Common myeloid progenitor, CD34-positive (primary cell): ENCODE measurements at regions not wholly inside any gene's neighbourhood (a gene's known extent, or its start where the extent isn't known, plus 50 kb on each side); places are given as distances from the start of the nearest gene placed in this dataset.
"Not testable (repeated sequence)": the region's sequence is repeated elsewhere in the genome, so short reads cannot be mapped to it uniquely, and the experiment has no call there.

Experiments
- CTCF ChIA-PET: fragments of 350-600 bp; sonication (Branson Sonifier 250); formaldehyde crosslinking; loops from one replicate; lab custom pipeline; 2021; ENCODE audit warnings: antibody characterized with exemption; lab: Charles Lee
- POLR2A ChIA-PET: fragments of 350-600 bp; sonication (Branson Sonifier 250); formaldehyde crosslinking; loops from one replicate; lab custom pipeline; 2021; ENCODE audit warnings: antibody characterized with exemption; lab: Charles Lee
- DNase-seq, 3 donors: peaks; one replicate each; pipeline versions ENCODE4 v3.0.0 to v3.0.0-alpha.2; 2013
- H3K27ac ChIP-seq, 2 experiments: 1 replicate in 1 of 2; 2 replicates in 1 of 2; pipeline ENCODE4 v1.7.0; 2013; ENCODE audit warnings: inconsistent platforms in 2 of 2, low read length in 2 of 2, mild to moderate bottlenecking in 2 of 2, low read depth in 1 of 2, moderate library complexity in 1 of 2; ENCODE audit not compliant: severe bottlenecking in 2 of 2, insufficient read depth in 1 of 2, poor library complexity in 1 of 2
- H3K27me3 ChIP-seq, 5 experiments: replicated peaks in 2 of 5; 1 replicate in 3 of 5; 2 replicates in 2 of 5; pipeline versions ENCODE4 v1.6.1 to v1.7.0; 2013; ENCODE audit warnings: low read length in 4 of 5, mild to moderate bottlenecking in 2 of 5, moderate library complexity in 2 of 5, inconsistent platforms in 1 of 5; ENCODE audit not compliant: insufficient read depth in 5 of 5, control insufficient read depth in 4 of 5
- H3K36me3 ChIP-seq, 4 experiments: 1 replicate in 2 of 4; 2 replicates in 2 of 4; pipeline versions ENCODE4 v1.6.1 to v1.7.0; 2013; ENCODE audit warnings: low read length in 3 of 4, control low read depth in 1 of 4, mild to moderate bottlenecking in 1 of 4; ENCODE audit not compliant: control insufficient read depth in 4 of 4, insufficient read depth in 4 of 4
- H3K4me1 ChIP-seq, 4 experiments: 1 replicate in 3 of 4; 2 replicates in 1 of 4; pipeline versions ENCODE4 v1.6.1 to v1.7.1; 2013; ENCODE audit warnings: low read length in 3 of 4, mild to moderate bottlenecking in 3 of 4, control low read depth in 1 of 4, inconsistent platforms in 1 of 4, moderate library complexity in 1 of 4; ENCODE audit not compliant: control insufficient read depth in 4 of 4, insufficient read depth in 4 of 4; ENCODE audit errors: control extremely low read depth in 1 of 4
- H3K4me3 ChIP-seq, 7 experiments: 1 replicate in 4 of 7; 2 replicates in 3 of 7; pipeline versions ENCODE4 v1.5.1 to v1.7.0; 2013; ENCODE audit warnings: mild to moderate bottlenecking in 7 of 7, low read length in 6 of 7, moderate library complexity in 6 of 7, inconsistent platforms in 2 of 7, low read depth in 2 of 7, control low read depth in 1 of 7; ENCODE audit not compliant: insufficient read depth in 4 of 7, control insufficient read depth in 1 of 7; ENCODE audit errors: extremely low read depth in 1 of 7
- H3K9me3 ChIP-seq, 5 experiments: 1 replicate in 4 of 5; 2 replicates in 1 of 5; pipeline versions ENCODE4 v1.6.1 to v1.7.1; 2013; ENCODE audit warnings: low read length in 4 of 5, mild to moderate bottlenecking in 2 of 5, inconsistent platforms in 1 of 5, low read depth in 1 of 5, moderate library complexity in 1 of 5; ENCODE audit not compliant: control insufficient read depth in 4 of 5, insufficient read depth in 2 of 5; ENCODE audit errors: control extremely low read depth in 1 of 5
- WGBS: methylation state at CpG from one replicate; pipeline ENCODE4 v1.1.5; 2013; ENCODE audit not compliant: insufficient coverage; 5-methylcytosine and 5-hydroxymethylcytosine counted together

DNA sequence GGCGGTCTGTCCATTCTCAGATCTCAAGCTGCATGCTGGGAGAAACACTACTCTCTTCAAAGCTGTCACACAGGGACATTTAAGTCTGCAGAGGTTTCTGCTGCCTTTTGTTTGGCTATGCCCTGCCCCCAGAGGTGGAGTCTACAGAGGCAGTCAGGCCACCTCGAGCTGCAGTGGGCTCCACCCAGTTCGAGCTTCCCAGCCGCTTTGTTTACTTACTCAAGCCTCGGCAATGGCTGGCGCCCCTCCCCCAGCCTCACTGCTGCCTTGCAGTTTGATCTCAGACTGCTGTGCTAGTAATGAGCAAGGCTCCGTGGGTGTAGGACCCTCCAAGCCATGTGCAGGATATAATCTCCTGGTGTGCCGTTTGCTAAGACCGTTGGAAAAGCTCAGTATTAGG is 486.1 kb downstream of the DTWD2 start:
- DNase-seq, H3K4me1 ChIP-seq, H3K36me3 ChIP-seq, H3K4me3 ChIP-seq, H3K27me3 ChIP-seq, POLR2A ChIA-PET, H3K9me3 ChIP-seq, CTCF ChIA-PET, H3K27ac ChIP-seq: not testable (repeated sequence)
- 97% methylated on average over 7 of the region's 9 CpGs for WGBS

DNA sequence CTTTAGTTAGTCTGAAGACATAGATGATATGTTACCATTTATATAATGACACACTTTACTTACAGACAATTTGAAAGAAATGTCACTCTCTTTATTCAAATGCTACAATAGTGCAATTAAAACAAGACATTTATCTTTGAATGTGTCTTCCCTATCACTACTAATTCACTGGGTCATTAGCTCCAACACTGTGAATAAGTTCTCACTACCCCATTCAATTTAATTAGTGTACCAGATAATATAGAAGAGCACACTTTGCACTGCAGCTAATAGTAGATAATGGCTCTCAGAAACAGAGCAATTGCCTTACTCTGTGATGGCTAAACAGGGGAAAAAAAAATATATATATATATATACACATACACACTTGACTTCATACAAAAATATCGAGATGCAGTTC is 497.0 kb downstream of the DTWD2 start:
- ChIA-PET POLR2A (no interaction called here), CTCF (no interaction called here)
- no peaks in the 10 kb centered on the region for H3K36me3 ChIP-seq
- no peaks in the 10 kb centered on the region for H3K27me3 ChIP-seq
- peaks cover 0 to 2% (median 0%) of the 10 kb centered on the region in 5 experiments for H3K9me3 ChIP-seq
- no peak for DNase-seq
- H3K4me1 ChIP-seq = no peaks in the 10 kb centered on the region
- H3K27ac ChIP-seq = no peak overlapping the region
- H3K4me3 ChIP-seq = no peak overlapping the region
- no CpG with 5 or more reads among the region's 1 CpG for WGBS

DNA sequence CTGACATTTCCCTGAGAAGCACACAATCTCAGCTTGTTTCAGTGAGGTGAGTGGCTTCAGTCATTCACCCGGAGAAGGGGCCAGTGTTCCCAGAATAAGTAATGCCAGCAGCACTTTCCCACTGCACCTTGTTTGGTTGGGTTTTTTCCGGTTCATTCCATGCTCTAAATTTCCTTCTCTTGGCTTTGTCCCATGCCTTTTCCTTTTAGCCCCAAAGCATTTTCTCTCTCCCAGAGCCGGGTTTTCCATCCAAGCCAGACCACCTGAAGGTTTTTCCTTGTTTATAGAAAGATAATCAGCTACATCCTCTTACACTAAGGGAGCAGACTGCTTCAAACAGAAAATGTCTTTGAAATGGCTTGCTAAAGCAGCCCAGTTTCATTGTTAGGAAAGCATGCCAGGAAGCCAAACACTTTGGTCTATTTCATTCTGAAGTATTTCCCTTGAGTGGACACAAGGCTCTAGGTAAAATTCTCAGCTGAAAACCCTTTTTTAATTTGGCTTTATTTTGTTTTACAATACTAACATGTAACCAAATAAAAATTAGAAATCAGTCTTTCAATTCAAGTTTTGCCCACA is 501.6 kb downstream of the DTWD2 start:
- Histone ChIP-seq H3K9me3 (no peaks in the 10 kb centered on the region), H3K4me1 (no peaks in the 10 kb centered on the region), H3K4me3 (no peak overlapping the region), H3K27me3 (no peaks in the 10 kb centered on the region), H3K36me3 (no peaks in the 10 kb centered on the region), H3K27ac (no peak overlapping the region)
- no peak for DNase-seq
- POLR2A ChIA-PET = no interaction called here
- 46% methylated on average over 3 of the region's 3 CpGs for WGBS
- CTCF ChIA-PET = no interaction called here

DNA sequence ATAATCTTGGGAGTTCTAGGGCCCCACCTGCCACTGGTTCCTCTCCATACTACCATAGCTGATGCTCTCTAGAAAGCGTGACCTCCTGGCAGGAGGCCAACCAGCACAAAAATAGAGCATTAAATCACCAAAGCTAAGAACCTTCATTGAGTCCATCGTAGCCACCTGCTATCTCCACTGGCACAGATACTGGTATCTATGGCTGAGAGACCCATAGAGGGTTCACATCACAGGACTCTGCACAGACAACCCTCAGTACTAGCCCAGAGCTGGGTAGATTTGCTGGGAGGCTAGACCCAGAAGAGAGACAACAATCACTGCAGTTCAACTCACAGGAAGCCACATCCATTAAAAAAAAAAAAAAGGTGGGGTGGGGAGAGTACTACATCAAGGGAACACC is 509.1 kb downstream of the DTWD2 start:
- POLR2A ChIA-PET = no interaction called here
- Histone ChIP-seq H3K9me3 (peaks cover 0 to 3% (median 0%) of the 10 kb centered on the region in 5 experiments), H3K4me3 (no peak overlapping the region)

DNA sequence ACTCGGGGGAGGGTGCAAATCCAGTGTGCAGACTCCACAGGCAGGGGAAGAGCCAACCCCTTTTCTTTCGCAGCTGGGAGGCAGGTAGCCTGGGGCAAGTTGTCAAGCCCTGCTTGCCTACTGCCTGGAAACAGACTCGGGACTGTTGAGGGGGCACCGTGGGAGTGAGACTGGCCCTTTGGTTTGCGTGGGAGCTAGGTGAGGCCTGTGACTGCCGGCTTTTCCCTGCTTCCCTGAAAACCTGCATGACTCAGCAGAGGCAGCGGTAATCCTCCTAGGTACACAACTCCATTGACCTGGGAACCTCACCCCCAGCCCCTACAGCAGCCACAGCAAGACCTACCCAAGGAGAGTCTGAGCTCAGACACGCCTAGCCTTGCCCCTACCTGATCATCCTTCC is 509.5 kb downstream of the DTWD2 start:
- Histone ChIP-seq H3K9me3 (peaks cover 0 to 3% (median 0%) of the 10 kb centered on the region in 5 experiments), H3K27ac (no peak overlapping the region), H3K27me3 (no peaks in the 10 kb centered on the region), H3K4me3 (no peak overlapping the region), H3K4me1 (no peaks in the 10 kb centered on the region), H3K36me3 (no peaks in the 10 kb centered on the region)
- ChIA-PET POLR2A (no interaction called here), CTCF (no interaction called here)
- WGBS = 91% methylated on average over 8 of the region's 8 CpGs
- no peak for DNase-seq

More for the DNA sequence above, 509.1 kb downstream of the DTWD2 start:
- H3K36me3 ChIP-seq = no peaks in the 10 kb centered on the region
- no peak for DNase-seq
- WGBS = 67% methylated on average over 1 of the region's 2 CpGs
- no peaks in the 10 kb centered on the region for H3K4me1 ChIP-seq
- CTCF ChIA-PET = no interaction called here
- no peak overlapping the region for H3K27ac ChIP-seq
- H3K27me3 ChIP-seq = no peaks in the 10 kb centered on the region

DNA sequence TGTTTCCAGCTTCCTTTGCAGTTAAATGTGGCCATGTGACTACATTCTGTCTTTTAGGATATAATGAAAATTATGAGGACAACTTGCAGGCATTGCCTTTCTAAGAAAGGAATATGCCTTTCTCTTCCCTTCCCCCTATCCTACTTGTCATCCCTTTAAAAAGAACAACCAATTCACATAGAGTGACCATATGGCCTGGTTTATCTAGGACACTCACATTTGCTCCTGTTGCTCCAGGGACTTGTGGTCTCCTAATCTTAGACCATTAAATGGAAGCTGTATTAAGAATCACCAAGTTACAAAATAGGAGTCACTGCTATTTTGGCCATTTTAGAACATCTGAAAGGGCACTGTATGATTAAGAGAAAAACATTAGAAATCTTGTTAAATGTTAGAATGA is 520.3 kb downstream of the DTWD2 start:
- H3K4me1 ChIP-seq = no peaks in the 10 kb centered on the region
- DNase-seq = no peak
- CTCF ChIA-PET = no interaction called here

DNA sequence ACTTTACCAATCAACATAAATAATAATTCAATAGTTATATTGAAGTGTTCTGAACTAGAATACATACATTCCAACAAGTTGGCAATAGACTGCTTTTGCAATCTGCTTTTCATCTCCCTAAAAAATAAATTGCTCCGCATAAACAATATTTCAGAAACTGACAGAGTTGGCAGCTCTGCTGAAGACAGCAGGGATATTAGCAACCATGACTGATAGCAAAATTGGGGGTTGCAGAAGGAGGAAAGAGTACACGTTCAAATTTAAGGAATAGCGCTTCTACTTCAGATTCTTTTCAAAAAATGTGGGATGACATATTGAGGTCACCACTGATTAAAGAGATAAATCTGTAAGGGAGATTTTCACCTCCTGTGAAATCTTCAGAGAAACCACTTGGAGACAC is 521.2 kb downstream of the DTWD2 start:
- Histone ChIP-seq H3K4me1 (no peaks in the 10 kb centered on the region), H3K9me3 (peaks cover 0 to 3% (median 0%) of the 10 kb centered on the region in 5 experiments), H3K27ac (no peak overlapping the region), H3K27me3 (no peaks in the 10 kb centered on the region), H3K36me3 (no peaks in the 10 kb centered on the region), H3K4me3 (no peak overlapping the region)
- POLR2A ChIA-PET = no interaction called here
- CTCF ChIA-PET = no interaction called here
- DNase-seq = no peak
- WGBS = 79% methylated on average over 3 of the region's 3 CpGs

More for the DNA sequence above, 520.3 kb downstream of the DTWD2 start:
- H3K4me3 ChIP-seq = no peak overlapping the region
- H3K27ac ChIP-seq = no peak overlapping the region
- H3K36me3 ChIP-seq = no peaks in the 10 kb centered on the region
- H3K27me3 ChIP-seq = no peaks in the 10 kb centered on the region
- peaks cover 0 to 1% (median 0%) of the 10 kb centered on the region in 5 experiments for H3K9me3 ChIP-seq
- POLR2A ChIA-PET = no interaction called here
